ENCODE measurements at regions not wholly inside any gene's neighbourhood (a gene's known extent, or its start where the extent isn't known, plus 50 kb on each side); places are given as distances from the start of the nearest gene placed in this dataset.
"Not testable (repeated sequence)": the region's sequence is repeated elsewhere in the genome, so short reads cannot be mapped to it uniquely, and the experiment has no call there.

- no peak for TF ChIP-seq CTCF (IDR thresholded peaks at IDR 0.05; ENCODE audit: insufficient read depth, low read length)
- DNase-seq (ENCODE audit: low read depth): no peak
- no peak overlapping the region for H3K4me3 ChIP-seq (ENCODE audit: low read depth, low read length)
Observed at GRCh38 chr3:171915275-171915674, 72.1 kb downstream of the TMEM212 start.

GRCh38 chr3:171916888-171917287, 73.7 kb downstream of the TMEM212 start:
- H3K4me3 ChIP-seq (ENCODE audit: low read depth, low read length): no peak overlapping the region
- no peak for DNase-seq (ENCODE audit: low read depth)
- no peak for TF ChIP-seq CTCF (IDR thresholded peaks at IDR 0.05; ENCODE audit: insufficient read depth, low read length)

- not testable (repeated sequence) for H3K4me3 ChIP-seq (ENCODE audit: low read depth, low read length)
Observed at GRCh38 chr3:171922629-171923028, 79.5 kb downstream of the TMEM212 start.

GRCh38 chr3:171923668-171924067, 80.5 kb downstream of the TMEM212 start:
- not testable (repeated sequence) for DNase-seq (ENCODE audit: low read depth); H3K4me3 ChIP-seq (ENCODE audit: low read depth, low read length)

More at GRCh38 chr3:171922629-171923028, 79.5 kb downstream of the TMEM212 start:
- DNase-seq (ENCODE audit: low read depth): not testable (repeated sequence)

- not testable (repeated sequence) for H3K4me3 ChIP-seq (ENCODE audit: low read depth, low read length); DNase-seq (ENCODE audit: low read depth)
Observed at GRCh38 chr3:171924864-171925263, 81.7 kb downstream of the TMEM212 start.

GRCh38 chr3:171932153-171932611, 89.0 kb downstream of the TMEM212 start:
- DNase-seq (ENCODE audit: low read depth): no peak
- no peak overlapping the region for H3K4me3 ChIP-seq (ENCODE audit: low read depth, low read length)
- TF ChIP-seq CTCF (IDR thresholded peaks at IDR 0.05; ENCODE audit: insufficient read depth, low read length): no peak

- H3K4me3 ChIP-seq (ENCODE audit: low read depth, low read length): no peak overlapping the region
- TF ChIP-seq CTCF (IDR thresholded peaks at IDR 0.05; ENCODE audit: insufficient read depth, low read length): no peak
- no peak for DNase-seq (ENCODE audit: low read depth)
Observed at GRCh38 chr3:171933441-171933840, 90.3 kb downstream of the TMEM212 start.

- peak; percentile 6 for DNase-seq (ENCODE audit: low read depth)
- no peak overlapping the region for H3K4me3 ChIP-seq (ENCODE audit: low read depth, low read length)
- TF ChIP-seq CTCF (IDR thresholded peaks at IDR 0.05; ENCODE audit: insufficient read depth, low read length): no peak
Observed at GRCh38 chr3:171935261-171936123, 92.3 kb downstream of the TMEM212 start.
